Immature natural killer cell (primary cell): ENCODE measurements at regions not wholly inside any gene's neighbourhood (a gene's known extent, or its start where the extent isn't known, plus 50 kb on each side); places are given as distances from the start of the nearest gene placed in this dataset.

Source experiments
- DNase-seq, 3 donors: peaks; one replicate each; pipeline ENCODE4 v3.0.0; 2022; ENCODE audit warnings: mixed read lengths in 1 of 3
- H3K27ac Mint-ChIP-seq, 6 donors: one replicate each; pipeline ENCODE4 v1.8.0; 2020; ENCODE audit warnings: mixed read lengths in 6 of 6, mild to moderate bottlenecking in 5 of 6, inconsistent platforms in 4 of 6, moderate library complexity in 3 of 6
- H3K27me3 Mint-ChIP-seq, 3 donors: one replicate each; pipeline ENCODE4 v1.8.0; 2020 to 2021; ENCODE audit warnings: low read depth in 3 of 3, mild to moderate bottlenecking in 3 of 3, mixed read lengths in 3 of 3, moderate library complexity in 3 of 3, inconsistent platforms in 1 of 3
- H3K36me3 Mint-ChIP-seq, 3 donors: one replicate each; pipeline ENCODE4 v1.8.0; 2020; ENCODE audit warnings: mixed read lengths in 3 of 3, inconsistent platforms in 2 of 3, mild to moderate bottlenecking in 2 of 3
- H3K4me1 Mint-ChIP-seq, 2 donors: one replicate each; pipeline ENCODE4 v1.8.0; 2020; ENCODE audit warnings: inconsistent platforms in 2 of 2, mild to moderate bottlenecking in 2 of 2, mixed read lengths in 2 of 2, moderate library complexity in 1 of 2
- H3K4me3 Mint-ChIP-seq, 5 donors: one replicate each; pipeline ENCODE4 v1.8.0; 2020; ENCODE audit warnings: mild to moderate bottlenecking in 5 of 5, mixed read lengths in 5 of 5, inconsistent platforms in 3 of 5, moderate library complexity in 3 of 5
- H3K9me3 Mint-ChIP-seq, 6 donors: one replicate each; pipeline ENCODE4 v1.8.0; 2020; ENCODE audit warnings: mild to moderate bottlenecking in 6 of 6, mixed read lengths in 6 of 6, inconsistent platforms in 4 of 6, moderate library complexity in 3 of 6

DNA sequence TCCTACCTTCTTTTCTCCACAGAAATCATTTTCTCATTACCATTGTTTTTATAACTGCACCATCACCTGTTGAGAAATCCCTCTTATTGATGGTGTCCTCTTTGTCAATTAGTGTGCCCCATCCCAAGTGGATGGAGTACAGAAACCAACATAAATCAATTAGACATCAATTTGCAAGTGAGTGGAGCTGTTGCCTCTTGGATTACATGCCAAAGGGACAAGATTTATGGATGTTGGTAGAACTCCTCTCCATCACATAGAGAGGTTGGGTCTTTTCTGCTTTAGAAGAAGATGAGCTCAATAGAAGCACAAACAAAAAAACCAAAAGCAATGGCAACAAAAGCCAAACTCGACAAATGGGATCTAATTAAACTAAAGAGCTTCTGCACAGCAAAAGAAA, 973.5 kb downstream of the CDH11 start:
- Mint-ChIP-seq H3K27me3 (peaks cover 0 to 2% (median 0%) of the 10 kb centered on the region in 3 donors), H3K36me3 (no peaks in the 10 kb centered on the region), H3K9me3 (peaks cover 5 to 45% (median 14%) of the 10 kb centered on the region in 6 donors), H3K4me3 (no peak overlapping the region), H3K4me1 (no peaks in the 10 kb centered on the region), H3K27ac (no peak overlapping the region)
- DNase-seq, result no peak

GRCh38 chr16:64147941-64148340, 973.9 kb downstream of the CDH11 start:
- peaks cover 0 to 1% (median 0%) of the 10 kb centered on the region in 3 donors for H3K27me3 Mint-ChIP-seq
- no peak overlapping the region for H3K27ac Mint-ChIP-seq
- H3K4me1 Mint-ChIP-seq, result no peaks in the 10 kb centered on the region
- no peak overlapping the region for H3K4me3 Mint-ChIP-seq
- no peak for DNase-seq
- no peaks in the 10 kb centered on the region for H3K36me3 Mint-ChIP-seq
- H3K9me3 Mint-ChIP-seq, result peaks cover 7 to 41% (median 11%) of the 10 kb centered on the region in 6 donors

DNA sequence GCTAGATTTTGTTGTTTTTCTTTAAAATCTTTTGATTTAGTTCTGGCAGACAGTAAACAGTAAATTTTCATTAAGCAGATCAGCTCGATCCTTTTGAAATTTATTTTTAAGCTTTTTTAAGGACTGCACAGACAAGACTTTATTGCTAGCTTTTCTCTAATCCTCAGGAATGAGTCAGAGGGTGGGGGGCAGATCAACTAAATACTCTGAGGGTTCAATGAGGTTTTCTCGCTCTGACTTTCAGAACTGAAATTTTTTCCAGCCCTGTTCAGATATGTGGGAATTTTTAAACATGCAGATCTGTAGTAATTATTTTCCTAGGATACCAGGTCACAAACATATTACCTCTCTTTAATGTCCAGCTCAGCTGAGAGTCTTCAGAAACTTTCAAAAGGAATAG, 977.2 kb downstream of the CDH11 start:
- Mint-ChIP-seq H3K36me3 (no peaks in the 10 kb centered on the region), H3K4me1 (no peaks in the 10 kb centered on the region), H3K27me3 (no peaks in the 10 kb centered on the region), H3K27ac (no peak overlapping the region), H3K4me3 (no peak overlapping the region), H3K9me3 (peaks cover 2 to 28% (median 13%) of the 10 kb centered on the region in 6 donors)
- DNase-seq, result no peak

DNA sequence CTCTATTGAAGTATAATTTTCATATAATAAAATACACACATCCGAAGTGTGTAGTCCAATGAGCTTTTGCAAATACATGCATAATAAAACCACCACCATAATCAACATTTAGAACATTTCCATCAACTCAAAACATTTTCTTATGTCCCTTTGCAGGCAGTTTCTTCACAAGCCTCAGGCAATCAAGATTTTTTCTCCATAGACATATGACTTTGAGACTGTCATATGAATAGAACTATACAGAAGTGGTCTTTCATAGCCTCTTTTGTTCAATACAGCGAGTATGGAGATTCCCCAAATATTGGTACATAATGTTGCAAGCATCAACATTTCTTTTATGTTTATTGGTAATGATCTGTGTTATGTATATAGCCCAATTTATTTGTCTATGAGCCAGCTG, 983.2 kb downstream of the CDH11 start:
- Mint-ChIP-seq H3K9me3 (peaks cover 4 to 35% (median 10%) of the 10 kb centered on the region in 6 donors), H3K4me3 (no peak overlapping the region), H3K36me3 (no peaks in the 10 kb centered on the region), H3K27me3 (peaks cover 0 to 2% (median 0%) of the 10 kb centered on the region in 3 donors), H3K4me1 (no peaks in the 10 kb centered on the region), H3K27ac (no peak overlapping the region)
- DNase-seq, result no peak

DNA sequence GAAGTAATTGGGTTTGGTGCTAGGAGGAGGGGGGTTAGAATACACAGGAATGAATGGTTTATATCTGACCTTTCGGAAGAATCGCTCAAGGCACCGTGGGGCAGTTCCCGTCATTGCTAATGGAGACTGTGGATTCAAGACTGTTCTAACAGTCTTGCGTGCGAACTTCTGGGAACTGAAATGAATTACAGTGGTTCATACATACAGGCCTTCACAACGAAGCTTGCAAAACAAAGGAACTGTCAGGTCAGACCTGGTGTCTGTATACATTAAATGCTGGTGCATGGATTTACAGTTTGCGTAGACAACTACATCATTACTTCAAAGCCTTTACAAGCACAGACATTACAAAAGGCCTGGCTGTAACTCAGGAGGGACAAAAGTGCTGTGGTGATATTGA, 983.9 kb downstream of the CDH11 start:
- Mint-ChIP-seq H3K4me3 (no peak overlapping the region), H3K27me3 (peaks cover 0 to 2% (median 0%) of the 10 kb centered on the region in 3 donors), H3K27ac (no peak overlapping the region), H3K4me1 (no peaks in the 10 kb centered on the region), H3K36me3 (no peaks in the 10 kb centered on the region), H3K9me3 (peaks cover 5 to 41% (median 10%) of the 10 kb centered on the region in 6 donors)
- DNase-seq, result no peak

GRCh38 chr16:64136743-64137142, 985.1 kb downstream of the CDH11 start:
- Mint-ChIP-seq H3K4me1 (no peaks in the 10 kb centered on the region), H3K9me3 (peaks cover 5 to 46% (median 16%) of the 10 kb centered on the region in 6 donors), H3K27me3 (peaks cover 0 to 2% (median 0%) of the 10 kb centered on the region in 3 donors), H3K4me3 (no peak overlapping the region), H3K36me3 (no peaks in the 10 kb centered on the region), H3K27ac (no peak overlapping the region)
- DNase-seq, result no peak

DNA sequence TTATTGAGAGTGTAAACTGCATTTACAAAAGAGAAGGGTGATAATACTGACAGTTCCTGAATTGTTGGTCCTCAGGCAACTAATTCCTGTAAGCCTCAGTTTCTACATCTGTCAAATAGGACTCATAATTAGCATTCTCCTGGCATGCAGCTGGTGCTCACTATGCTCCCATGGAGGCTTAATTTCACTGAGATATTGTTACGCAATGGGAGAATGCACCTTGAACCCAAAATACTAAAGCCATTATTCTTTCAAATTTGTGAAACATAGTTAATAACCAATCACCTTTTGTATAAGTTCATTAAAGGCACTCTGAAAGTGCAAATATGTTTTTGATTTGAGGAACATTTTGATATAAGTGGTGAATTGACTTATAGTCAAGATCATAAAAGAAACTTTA, 985.5 kb downstream of the CDH11 start:
- no peak for DNase-seq
- Mint-ChIP-seq H3K9me3 (peaks cover 5 to 46% (median 15%) of the 10 kb centered on the region in 6 donors), H3K27me3 (peaks cover 0 to 2% (median 0%) of the 10 kb centered on the region in 3 donors), H3K4me3 (no peak overlapping the region), H3K4me1 (no peaks in the 10 kb centered on the region), H3K27ac (no peak overlapping the region), H3K36me3 (no peaks in the 10 kb centered on the region)

GRCh38 chr16:64133366-64133765, 988.5 kb downstream of the CDH11 start:
- no peak overlapping the region for H3K27ac Mint-ChIP-seq
- no peak overlapping the region for H3K4me3 Mint-ChIP-seq
- peaks cover 5 to 46% (median 13%) of the 10 kb centered on the region in 6 donors for H3K9me3 Mint-ChIP-seq

GRCh38 chr16:64132759-64133361, 989.0 kb downstream of the CDH11 start:
- peaks cover 0 to 2% (median 0%) of the 10 kb centered on the region in 3 donors for H3K27me3 Mint-ChIP-seq
- no peak for DNase-seq
- no peak overlapping the region for H3K27ac Mint-ChIP-seq
- H3K4me3 Mint-ChIP-seq, result no peak overlapping the region
- H3K9me3 Mint-ChIP-seq, result peaks cover 5 to 43% (median 13%) of the 10 kb centered on the region in 6 donors
- no peaks in the 10 kb centered on the region for H3K4me1 Mint-ChIP-seq
- no peaks in the 10 kb centered on the region for H3K36me3 Mint-ChIP-seq

More at GRCh38 chr16:64133366-64133765, 988.5 kb downstream of the CDH11 start:
- H3K4me1 Mint-ChIP-seq, result no peaks in the 10 kb centered on the region
- H3K36me3 Mint-ChIP-seq, result no peaks in the 10 kb centered on the region
- DNase-seq, result no peak
- H3K27me3 Mint-ChIP-seq, result peaks cover 0 to 2% (median 0%) of the 10 kb centered on the region in 3 donors

DNA sequence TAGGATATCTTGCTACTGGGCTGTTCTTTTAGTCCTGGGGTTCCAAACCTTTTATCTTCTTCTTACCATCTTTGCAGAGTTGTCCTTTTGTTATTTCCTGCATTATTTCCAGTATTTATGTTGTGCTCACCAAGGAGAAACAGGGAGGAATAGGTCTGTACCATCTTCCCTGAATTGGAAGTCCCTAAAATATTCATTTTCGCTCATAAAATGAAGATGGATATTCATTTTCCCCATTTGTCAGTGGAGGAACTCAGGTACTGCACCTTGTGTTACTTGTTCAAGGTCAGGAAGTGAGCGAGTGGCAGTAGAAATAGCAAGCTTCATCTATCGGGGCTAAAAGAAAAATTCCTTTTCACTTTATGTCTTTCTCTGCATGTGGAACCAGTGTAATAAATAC, 989.7 kb downstream of the CDH11 start:
- no peak overlapping the region for H3K27ac Mint-ChIP-seq
- H3K9me3 Mint-ChIP-seq, result peaks cover 5 to 37% (median 13%) of the 10 kb centered on the region in 6 donors
- H3K4me3 Mint-ChIP-seq, result no peak overlapping the region

DNA sequence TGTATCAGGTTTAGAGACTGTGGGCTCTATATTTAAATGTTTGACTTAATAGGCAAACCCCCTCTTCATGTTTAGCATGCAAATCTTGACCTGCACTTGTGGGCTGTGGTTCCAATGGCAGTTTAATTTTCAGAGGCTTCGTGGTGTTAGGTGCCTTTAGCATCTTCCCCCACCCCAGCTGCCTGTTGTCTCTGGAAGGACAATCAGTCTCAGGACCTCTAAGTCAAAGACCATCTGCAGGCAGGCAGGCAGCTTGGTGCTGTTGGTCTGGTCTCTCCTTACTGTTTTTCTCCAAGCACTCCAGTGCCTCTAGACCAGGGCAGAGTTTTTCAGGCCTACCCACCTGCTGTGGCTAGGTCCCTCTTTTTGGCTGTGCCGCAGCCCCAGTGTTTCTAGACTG, 990.4 kb downstream of the CDH11 start:
- H3K27me3 Mint-ChIP-seq, result peaks cover 0 to 2% (median 0%) of the 10 kb centered on the region in 3 donors
- no peaks in the 10 kb centered on the region for H3K4me1 Mint-ChIP-seq
- H3K9me3 Mint-ChIP-seq, result peaks cover 5 to 39% (median 13%) of the 10 kb centered on the region in 6 donors
- DNase-seq, result no peak
- H3K4me3 Mint-ChIP-seq, result no peak overlapping the region
- H3K27ac Mint-ChIP-seq, result no peak overlapping the region
- no peaks in the 10 kb centered on the region for H3K36me3 Mint-ChIP-seq

More for the DNA sequence above, 989.7 kb downstream of the CDH11 start:
- DNase-seq, result no peak
- Mint-ChIP-seq H3K4me1 (no peaks in the 10 kb centered on the region), H3K36me3 (no peaks in the 10 kb centered on the region), H3K27me3 (peaks cover 0 to 2% (median 0%) of the 10 kb centered on the region in 3 donors)

GRCh38 chr16:64130140-64130539, 991.7 kb downstream of the CDH11 start:
- Mint-ChIP-seq H3K27ac (no peak overlapping the region), H3K4me3 (no peak overlapping the region), H3K4me1 (no peaks in the 10 kb centered on the region), H3K9me3 (peaks cover 5 to 36% (median 12%) of the 10 kb centered on the region in 6 donors), H3K36me3 (no peaks in the 10 kb centered on the region), H3K27me3 (peaks cover 0 to 2% (median 0%) of the 10 kb centered on the region in 3 donors)
- no peak for DNase-seq

GRCh38 chr16:64122177-64122576, 999.7 kb downstream of the CDH11 start:
- H3K27ac Mint-ChIP-seq, result no peak overlapping the region
- H3K4me3 Mint-ChIP-seq, result no peak overlapping the region
- no peaks in the 10 kb centered on the region for H3K4me1 Mint-ChIP-seq
- H3K27me3 Mint-ChIP-seq, result peaks cover 0 to 2% (median 0%) of the 10 kb centered on the region in 3 donors
- no peaks in the 10 kb centered on the region for H3K36me3 Mint-ChIP-seq
- peaks cover 1 to 68% (median 14%) of the 10 kb centered on the region in 6 donors for H3K9me3 Mint-ChIP-seq
- no peak for DNase-seq

DNA sequence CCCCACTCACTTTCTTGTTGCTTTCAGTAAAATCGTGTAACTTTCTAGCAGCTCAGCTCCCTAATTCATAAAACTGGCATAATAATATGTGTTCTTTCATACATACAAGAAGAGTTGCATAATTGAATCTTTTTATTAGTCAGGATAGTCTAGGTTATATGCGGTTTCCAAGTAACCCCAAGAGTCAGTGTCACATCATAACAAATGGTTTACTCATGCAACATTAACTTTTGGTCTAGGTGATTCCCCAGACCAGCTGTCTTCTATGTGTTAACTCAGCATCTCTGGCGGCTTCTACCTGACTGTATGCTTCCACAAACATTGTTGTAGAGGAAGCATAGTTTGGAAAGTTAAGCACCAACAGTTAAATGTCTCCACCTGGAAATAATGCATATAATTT, 1000.4 kb downstream of the CDH11 start:
- Mint-ChIP-seq H3K4me3 (no peak overlapping the region), H3K27me3 (peaks cover 0 to 2% (median 0%) of the 10 kb centered on the region in 3 donors), H3K36me3 (no peaks in the 10 kb centered on the region), H3K27ac (no peak overlapping the region), H3K9me3 (peaks cover 1 to 69% (median 14%) of the 10 kb centered on the region in 6 donors), H3K4me1 (no peaks in the 10 kb centered on the region)
- no peak for DNase-seq

GRCh38 chr16:64116151-64116550, 1005.7 kb downstream of the CDH11 start:
- no peak for DNase-seq
- Mint-ChIP-seq H3K4me3 (no peak overlapping the region), H3K9me3 (peaks cover 5 to 73% (median 23%) of the 10 kb centered on the region in 6 donors), H3K27me3 (peaks cover 0 to 2% (median 0%) of the 10 kb centered on the region in 3 donors), H3K27ac (no peak overlapping the region), H3K4me1 (no peaks in the 10 kb centered on the region), H3K36me3 (no peaks in the 10 kb centered on the region)
